GM12878 (cell line): ENCODE measurements at regions not wholly inside any gene's neighbourhood (a gene's known extent, or its start where the extent isn't known, plus 50 kb on each side); places are given as distances from the start of the nearest gene placed in this dataset.

Experiments used
- ATAC-seq: fragments of 200-7000 bp; cut with Tn5 transposase; 3 replicates; pipeline ENCODE4 v1.9.1; 2020; ENCODE audit warnings: mild to moderate bottlenecking, moderate library complexity
- BruUV-seq: library from RNA; stranded (reverse); fragments of 400-500 nt; replicated peaks from 2 replicates; lab custom pipeline; 2021; lab: Mats Ljungman, UMichigan
- CTCF ChIA-PET: fragments of 300-600 bp; sonication (Branson Sonifier 250); formaldehyde crosslinking; extraction: SDS; loops from one replicate; lab custom pipeline; 2021; ENCODE audit warnings: inconsistent platforms; lab: Yijun Ruan, JAX
- POLR2A ChIA-PET: fragments of 350-600 bp; formaldehyde crosslinking; extraction: SDS; loops from one replicate; lab custom pipeline; 2021; ENCODE audit warnings: inconsistent platforms; lab: Charles Lee
- RAD21 ChIA-PET: fragments of 300-600 bp; sonication (Branson Sonifier 250); formaldehyde crosslinking; loops from one replicate; lab custom pipeline; 2023; ENCODE audit warnings: antibody characterized with exemption; ENCODE audit not compliant: unreplicated experiment; lab: Charles Lee
- SMC1A ChIA-PET: fragments of 300-600 bp; sonication (Branson Sonifier 250); formaldehyde crosslinking; loops from one replicate; lab custom pipeline; 2023; ENCODE audit not compliant: unreplicated experiment, uncharacterized antibody; lab: Charles Lee
- DNase-seq: peaks from one replicate; pipeline ENCODE4 v3.0.0-alpha.2; 2011; ENCODE audit warnings: low read depth, low spot score
- FAIRE-seq: peaks from 3 replicates; lab custom pipeline; 2011; peaks lifted over from hg19 to GRCh38; lab: Jason Lieb, UNC
- H2AFZ ChIP-seq: 2 replicates; pipeline ENCODE4 v1.6.0; 2011; ENCODE audit warnings: low read depth, low read length, control low read depth; ENCODE audit not compliant: control insufficient read depth
- H3K27ac ChIP-seq: 2 replicates; pipeline ENCODE4 v1.5.1; 2011; ENCODE audit warnings: control low read depth; ENCODE audit not compliant: control insufficient read depth, insufficient read depth
- H3K27me3 ChIP-seq, 2 experiments: replicated peaks in 1 of 2; 2 replicates each; pipeline versions ENCODE4 v1.6.0 to v1.6.1; 2011; ENCODE audit warnings: low read length in 1 of 2; ENCODE audit not compliant: control insufficient read depth in 2 of 2, insufficient read depth in 2 of 2
- H3K36me3 ChIP-seq, 2 experiments: 2 replicates each; pipeline ENCODE4 v1.5.1; 2011; ENCODE audit warnings: low read length in 1 of 2; ENCODE audit not compliant: control insufficient read depth in 2 of 2, insufficient read depth in 2 of 2
- H3K4me1 ChIP-seq: 2 replicates; pipeline ENCODE4 v1.6.1; 2011; ENCODE audit warnings: mild to moderate bottlenecking, low read length, moderate library complexity, mixed read lengths; ENCODE audit not compliant: control insufficient read depth, insufficient read depth
- H3K4me2 ChIP-seq: 2 replicates; pipeline ENCODE4 v1.6.0; 2011; ENCODE audit warnings: control low read depth; ENCODE audit not compliant: control insufficient read depth, insufficient read depth
- H3K4me3 ChIP-seq: fragments of 200-600 bp; sonication (generic); 2 replicates; pipeline ENCODE4 v1.5.1; 2016
- H3K79me2 ChIP-seq: 2 replicates; pipeline ENCODE4 v1.6.0; 2011; ENCODE audit warnings: low read length; ENCODE audit not compliant: control insufficient read depth, insufficient read depth
- H3K9ac ChIP-seq: 2 replicates; pipeline ENCODE4 v1.8.0; 2011; ENCODE audit warnings: low read length, control low read depth, mixed read lengths; ENCODE audit not compliant: control insufficient read depth, insufficient read depth
- H3K9me3 ChIP-seq: replicated peaks from 3 replicates; pipeline ENCODE4 v1.5.1; 2011; ENCODE audit warnings: mild to moderate bottlenecking, low read length; ENCODE audit not compliant: control insufficient read depth, insufficient read depth
- H4K20me1 ChIP-seq: 2 replicates; pipeline ENCODE4 v1.6.0; 2011; ENCODE audit not compliant: control insufficient read depth, insufficient read depth
- ATF3 ChIP-seq: IDR thresholded peaks from 2 replicates; pipeline ENCODE4 v1.6.1; 2011; ENCODE audit warnings: low read depth, mild to moderate bottlenecking, low read length, moderate library complexity, borderline replicate concordance; ENCODE audit errors: extremely low read depth
- CBX3 ChIP-seq: fragments of 200-600 bp; sonication (generic); IDR thresholded peaks from 2 replicates; pipeline ENCODE4 v1.6.1; 2016; ENCODE audit warnings: low read depth, borderline replicate concordance
- CHD4 ChIP-seq: fragments of 200-600 bp; sonication (generic); IDR thresholded peaks from 2 replicates; pipeline ENCODE4 v1.6.1; 2016; ENCODE audit warnings: mild to moderate bottlenecking
- DPF2 ChIP-seq: fragments of 450-650 bp; IDR thresholded peaks from 2 replicates; pipeline ENCODE4 v1.6.1; 2017; ENCODE audit warnings: mild to moderate bottlenecking
- ELK1 ChIP-seq: IDR thresholded peaks from 2 replicates; pipeline ENCODE4 v1.6.1; 2012; ENCODE audit warnings: low read depth, low read length, improper control_type of control experiment
- EP300 ChIP-seq, 2 experiments: fragments of 150-350 bp in 1 of 2; IDR thresholded peaks; 2 replicates each; pipeline ENCODE4 v1.6.1; 2011 to 2012; ENCODE audit warnings: low read depth in 2 of 2, low read length in 2 of 2, borderline replicate concordance in 1 of 2, improper control_type of control experiment in 1 of 2, inconsistent platforms in 1 of 2; ENCODE audit not compliant: control insufficient read depth in 1 of 2
- JUNB ChIP-seq: IDR thresholded peaks from 2 replicates; pipeline ENCODE4 v1.6.1; 2016; ENCODE audit warnings: antibody characterized with exemption, mild to moderate bottlenecking
- LARP7 ChIP-seq: fragments of 450-650 bp; IDR thresholded peaks from 2 replicates; pipeline ENCODE4 v1.6.1; 2017; ENCODE audit warnings: mild to moderate bottlenecking
- NFYB ChIP-seq: IDR thresholded peaks from 2 replicates; pipeline ENCODE4 v1.6.1; 2011; ENCODE audit warnings: low read depth, mild to moderate bottlenecking, low read length, improper control_type of control experiment, moderate library complexity; ENCODE audit not compliant: insufficient read depth
- NR2C2 ChIP-seq: IDR thresholded peaks from 2 replicates; pipeline ENCODE4 v1.6.1; 2011; ENCODE audit warnings: borderline replicate concordance, low read depth; ENCODE audit not compliant: control insufficient read depth, insufficient read length
- PAX8 ChIP-seq: fragments of 450-650 bp; IDR thresholded peaks from 2 replicates; pipeline ENCODE4 v1.6.1; 2017; ENCODE audit warnings: mild to moderate bottlenecking, moderate library complexity
- SUPT20H ChIP-seq: IDR thresholded peaks from 2 replicates; pipeline ENCODE4 v1.6.1; 2011; ENCODE audit warnings: low read depth, mild to moderate bottlenecking, low read length, moderate library complexity, borderline replicate concordance; ENCODE audit not compliant: control insufficient read depth
- TBL1XR1 ChIP-seq: IDR thresholded peaks from 2 replicates; pipeline ENCODE4 v1.6.1; 2012; ENCODE audit warnings: low read depth, low read length, improper control_type of control experiment
- TCF7 ChIP-seq: IDR thresholded peaks from 2 replicates; pipeline ENCODE4 v1.6.1; 2014; ENCODE audit warnings: antibody characterized with exemption, borderline replicate concordance
- ZNF384 ChIP-seq: IDR thresholded peaks from 2 replicates; pipeline ENCODE4 v1.6.1; 2012; ENCODE audit warnings: low read depth, mild to moderate bottlenecking, low read length, improper control_type of control experiment, borderline replicate concordance
- WGBS: methylation state at CpG from one replicate; pipeline ENCODE4 v1.1.6; 2016; ENCODE audit warnings: low lambda C conversion rate; ENCODE audit not compliant: insufficient replicate concordance, insufficient coverage; ENCODE audit errors: missing lambda C conversion rate; 5-methylcytosine and 5-hydroxymethylcytosine counted together
- in situ Hi-C: fragments of 300-500 bp; cut with MboI; formaldehyde crosslinking; loops from 9 replicates; pipeline ENCODE4 v1.14.3; 2018; ENCODE audit warnings: mixed read lengths
- intact Hi-C: fragments of 100-400 bp; cut with micrococcal nuclease; formaldehyde crosslinking; loops from one replicate; pipeline ENCODE4 v1.14.2; 2022; ENCODE audit not compliant: unreplicated experiment

GRCh38 chr22:49236541-49237075 is 591.1 kb downstream of the BRD1 start:
- CTCF ChIA-PET, result no interaction called here
- H3K4me3 ChIP-seq, result no peak overlapping the region
- intact Hi-C loops, result no loop called here
- no TSS peak for BruUV-seq
- ATAC-seq (no peak), DNase-seq (no peak), FAIRE-seq (no peak)
- H3K36me3 ChIP-seq, result no peaks in the 10 kb centered on the region
- no peaks in the 10 kb centered on the region for H3K79me2 ChIP-seq
- H4K20me1 ChIP-seq, result no peaks in the 10 kb centered on the region
- SMC1A ChIA-PET, result no interaction called here
- RAD21 ChIA-PET, result no interaction called here
- H3K27ac ChIP-seq, result no peak overlapping the region
- H3K4me2 ChIP-seq, result no peak overlapping the region
- no peak overlapping the region for H2AFZ ChIP-seq
- in situ Hi-C loops, result no loop called here
- H3K9me3 ChIP-seq, result no peaks in the 10 kb centered on the region; the same call in 2 of the 3 replicates
- no peaks in the 10 kb centered on the region for H3K4me1 ChIP-seq
- TF ChIP-seq JUNB (no peak), ELK1 (no peak), PAX8 (no peak)
- WGBS, result 17% methylated on average over 11 of the region's 11 CpGs
- POLR2A ChIA-PET, result no interaction called here
- H3K27me3 ChIP-seq, result no peaks in the 10 kb centered on the region
- no peak overlapping the region for H3K9ac ChIP-seq

- Histone ChIP-seq H3K4me3 (no peak overlapping the region), H3K27me3 (no peaks in the 10 kb centered on the region), H4K20me1 (no peaks in the 10 kb centered on the region), H3K36me3 (no peaks in the 10 kb centered on the region)
- ATAC-seq, result no peak
- ChIA-PET RAD21 (no interaction called here), CTCF (no interaction called here), SMC1A (no interaction called here), POLR2A (no interaction called here)
- DNase-seq, result no peak
- in situ Hi-C loops, result no loop called here
- TF ChIP-seq NR2C2, result no peak
- TF ChIP-seq EP300 (IDR thresholded peaks at IDR 0.05; ENCODE audit: borderline replicate concordance in 1 of 2, control insufficient read depth in 1 of 2, low read depth in 2 of 2, low read length in 2 of 2), result no peak
- TF ChIP-seq NFYB, result no peak
- no peak for TF ChIP-seq LARP7
- TF ChIP-seq DPF2, result no peak
- no peak for TF ChIP-seq SUPT20H
- TF ChIP-seq ZNF384, result no peak
- no peak for TF ChIP-seq CBX3
- no peak for TF ChIP-seq CHD4
- TF ChIP-seq TBL1XR1, result no peak
- TF ChIP-seq TCF7, result no peak
- TF ChIP-seq ATF3, result no peak
- TF ChIP-seq, all 136 proteins: peak for 0
- no peak overlapping the region for H3K4me2 ChIP-seq
- no peaks in the 10 kb centered on the region for H3K79me2 ChIP-seq
- H3K9ac ChIP-seq, result no peak overlapping the region
- intact Hi-C loops, result no loop called here
- no peak for FAIRE-seq
- H3K9me3 ChIP-seq, result no peaks in the 10 kb centered on the region; the same call in 2 of the 3 replicates
- WGBS, result 28% methylated on average over 13 of the region's 13 CpGs
- no peak overlapping the region for H2AFZ ChIP-seq
- no TSS peak for BruUV-seq
- no peaks in the 10 kb centered on the region for H3K4me1 ChIP-seq
- H3K27ac ChIP-seq, result no peak overlapping the region
Observed at GRCh38 chr22:49235463-49236300, 592.0 kb downstream of the BRD1 start.
